NB4 (cell line): ENCODE measurements at regions not wholly inside any gene's neighbourhood (a gene's known extent, or its start where the extent isn't known, plus 50 kb on each side); places are given as distances from the start of the nearest gene placed in this dataset.
"Not testable (repeated sequence)": the region's sequence is repeated elsewhere in the genome, so short reads cannot be mapped to it uniquely, and the experiment has no call there.

Experiments used
- DNase-seq: peaks from one replicate; pipeline ENCODE4 v3.0.0; 2010; ENCODE audit warnings: low read depth
- H3K4me3 ChIP-seq: one replicate; pipeline ENCODE4 v1.5.1; 2011; ENCODE audit warnings: mild to moderate bottlenecking, low read depth, low read length, moderate library complexity
- MYC ChIP-seq: IDR thresholded peaks from 2 replicates; pipeline ENCODE4 v1.6.1; 2011; ENCODE audit warnings: low read depth, low read length
- POLR2A ChIP-seq: IDR thresholded peaks from 2 replicates; pipeline ENCODE4 v1.6.1; 2011; ENCODE audit warnings: mild to moderate bottlenecking; ENCODE audit not compliant: insufficient read length; ENCODE audit errors: extremely low read depth
- TF ChIP-seq, protein P1 (sequence below): IDR thresholded peaks from 2 replicates; pipeline ENCODE4 v1.6.1; 2011; ENCODE audit warnings: low read depth, low read length
- TF ChIP-seq, protein P2 (sequence below): IDR thresholded peaks from one replicate; pipeline ENCODE4 v1.5.1; 2012; ENCODE audit warnings: low read depth, low read length

DNA sequence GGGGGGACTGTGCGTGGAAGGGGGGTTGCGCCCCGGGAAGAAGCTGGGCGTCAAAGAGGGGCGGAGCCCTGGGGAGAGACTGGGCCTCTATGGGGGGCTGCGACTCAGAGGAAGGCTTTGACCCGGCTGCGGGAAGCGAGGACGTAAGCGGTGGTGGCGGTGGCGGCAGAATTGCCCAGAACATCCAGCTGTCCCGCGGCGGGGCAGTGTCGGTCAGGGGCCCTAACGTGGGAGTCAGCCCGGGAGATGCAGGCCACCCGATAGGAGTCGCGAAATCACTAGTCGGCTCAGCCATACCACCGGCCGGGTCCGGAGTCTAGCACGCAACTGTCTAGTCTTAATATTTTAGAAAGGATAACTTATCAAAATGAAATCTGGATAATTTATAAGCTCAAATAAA lies 387.6 kb upstream of the EYS start:
- TF ChIP-seq, protein P1, sequence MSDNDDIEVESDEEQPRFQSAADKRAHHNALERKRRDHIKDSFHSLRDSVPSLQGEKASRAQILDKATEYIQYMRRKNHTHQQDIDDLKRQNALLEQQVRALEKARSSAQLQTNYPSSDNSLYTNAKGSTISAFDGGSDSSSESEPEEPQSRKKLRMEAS: no peak
- TF ChIP-seq MYC: no peak
- TF ChIP-seq, protein P2, sequence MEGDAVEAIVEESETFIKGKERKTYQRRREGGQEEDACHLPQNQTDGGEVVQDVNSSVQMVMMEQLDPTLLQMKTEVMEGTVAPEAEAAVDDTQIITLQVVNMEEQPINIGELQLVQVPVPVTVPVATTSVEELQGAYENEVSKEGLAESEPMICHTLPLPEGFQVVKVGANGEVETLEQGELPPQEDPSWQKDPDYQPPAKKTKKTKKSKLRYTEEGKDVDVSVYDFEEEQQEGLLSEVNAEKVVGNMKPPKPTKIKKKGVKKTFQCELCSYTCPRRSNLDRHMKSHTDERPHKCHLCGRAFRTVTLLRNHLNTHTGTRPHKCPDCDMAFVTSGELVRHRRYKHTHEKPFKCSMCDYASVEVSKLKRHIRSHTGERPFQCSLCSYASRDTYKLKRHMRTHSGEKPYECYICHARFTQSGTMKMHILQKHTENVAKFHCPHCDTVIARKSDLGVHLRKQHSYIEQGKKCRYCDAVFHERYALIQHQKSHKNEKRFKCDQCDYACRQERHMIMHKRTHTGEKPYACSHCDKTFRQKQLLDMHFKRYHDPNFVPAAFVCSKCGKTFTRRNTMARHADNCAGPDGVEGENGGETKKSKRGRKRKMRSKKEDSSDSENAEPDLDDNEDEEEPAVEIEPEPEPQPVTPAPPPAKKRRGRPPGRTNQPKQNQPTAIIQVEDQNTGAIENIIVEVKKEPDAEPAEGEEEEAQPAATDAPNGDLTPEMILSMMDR: no peak
- TF ChIP-seq POLR2A: no peak
- DNase-seq: no peak
- H3K4me3 ChIP-seq: no peak overlapping the region

DNA sequence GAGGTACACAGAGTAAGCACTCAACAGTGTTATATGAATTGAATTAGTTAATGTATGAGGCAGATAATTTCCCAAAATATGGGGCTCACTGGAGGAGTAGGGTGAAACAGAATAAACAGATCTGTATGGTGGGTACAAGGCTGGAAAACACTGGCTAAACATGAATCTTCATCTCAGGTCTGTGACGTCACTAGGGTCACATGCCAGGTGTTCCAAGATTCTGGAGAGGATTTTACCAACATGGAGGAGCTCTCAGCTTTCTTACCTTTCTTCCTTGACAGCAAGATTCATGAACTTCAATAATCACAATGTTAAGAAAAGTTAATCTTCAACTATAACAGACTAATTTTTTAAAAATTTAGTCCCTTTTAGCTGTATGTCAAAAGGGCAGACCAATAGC lies 385.3 kb upstream of the EYS start:
- not testable (repeated sequence) for DNase-seq, H3K4me3 ChIP-seq

DNA sequence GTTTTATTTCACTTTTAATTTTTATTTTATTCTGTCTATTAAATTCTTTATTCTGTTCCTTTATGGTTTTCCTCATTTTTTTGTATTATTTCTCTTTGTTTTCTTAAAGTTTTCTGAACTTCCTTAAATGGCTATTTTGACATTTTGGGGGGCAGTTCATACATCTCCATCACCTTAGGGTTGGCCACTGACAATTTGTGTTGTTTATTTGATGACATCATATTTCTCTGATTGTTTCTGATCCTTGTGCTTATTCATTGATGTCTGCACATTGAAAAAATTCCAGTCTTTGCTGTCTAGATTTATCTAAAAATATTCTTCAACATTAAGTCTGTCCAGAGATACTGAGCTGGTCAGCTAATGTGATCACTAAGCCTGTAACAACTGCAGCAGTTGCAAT lies 379.5 kb upstream of the EYS start:
- no peak overlapping the region for H3K4me3 ChIP-seq
- TF ChIP-seq, protein P1: no peak
- no peak for TF ChIP-seq POLR2A
- TF ChIP-seq MYC: no peak
- no peak for DNase-seq

DNA sequence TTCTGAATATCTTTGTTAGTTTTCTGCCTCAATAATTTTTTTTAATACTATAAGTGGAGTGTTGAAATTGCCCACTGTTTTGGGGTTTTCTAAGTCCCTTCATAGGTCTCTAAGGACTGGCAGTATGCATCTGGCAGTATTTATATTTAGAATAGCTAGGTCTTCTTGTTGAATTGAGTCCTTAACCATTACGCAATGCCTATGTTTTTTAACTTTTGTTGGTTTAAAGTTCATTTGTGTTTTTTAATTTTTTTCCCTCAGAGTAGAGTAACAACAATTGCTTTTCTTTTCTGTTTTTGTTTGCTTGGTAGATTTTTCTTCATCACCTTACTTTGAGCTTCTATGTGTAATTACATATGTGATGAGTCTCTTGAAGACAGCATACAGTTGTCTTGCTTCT lies 375.9 kb upstream of the EYS start:
- no peak for DNase-seq
- TF ChIP-seq, protein P2: no peak
- TF ChIP-seq, protein P1: no peak
- no peak for TF ChIP-seq POLR2A
- no peak for TF ChIP-seq MYC
- H3K4me3 ChIP-seq: no peak overlapping the region

DNA sequence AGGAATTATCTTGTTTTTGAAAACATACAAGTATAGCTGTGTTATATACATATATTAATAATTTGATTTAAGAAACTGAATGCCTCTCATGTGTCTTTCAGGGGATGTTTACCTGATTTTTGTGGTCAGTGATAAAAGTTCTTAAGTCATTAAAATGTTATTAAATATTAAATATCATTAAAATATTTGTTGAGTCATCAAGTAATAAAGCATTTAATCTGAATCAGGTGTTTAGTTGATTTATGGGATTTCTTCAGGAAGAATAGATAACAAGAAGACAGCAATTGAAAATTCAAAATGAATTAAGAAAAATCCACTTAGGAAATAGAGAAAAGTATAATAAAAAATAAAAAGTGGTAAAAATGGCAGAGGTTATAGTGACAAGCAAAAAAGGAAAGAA lies 361.9 kb upstream of the EYS start:
- TF ChIP-seq POLR2A: no peak
- no peak for TF ChIP-seq MYC
- DNase-seq: no peak
- no peak overlapping the region for H3K4me3 ChIP-seq

DNA sequence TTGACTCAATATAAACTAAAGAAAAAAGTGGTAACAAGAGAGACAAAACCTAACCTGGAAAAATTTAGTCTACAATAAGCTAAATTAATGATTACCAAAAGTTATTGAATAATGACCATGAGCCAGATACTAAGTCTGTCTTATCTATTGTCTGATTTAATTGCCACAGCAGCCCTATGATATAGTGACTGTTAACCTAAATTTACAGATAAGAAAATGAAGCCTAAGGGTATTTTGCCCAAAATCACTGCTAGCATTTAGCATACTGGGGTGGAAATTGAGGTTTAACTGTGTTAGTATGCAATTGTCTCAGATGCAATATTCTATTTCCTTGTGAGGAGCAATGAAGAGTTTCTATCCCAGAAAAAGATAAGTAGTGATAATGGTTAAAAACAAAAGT lies 361.0 kb upstream of the EYS start:
- TF ChIP-seq MYC (no peak), POLR2A (no peak)
- TF ChIP-seq, protein P2: no peak
- TF ChIP-seq, protein P1: no peak

DNA sequence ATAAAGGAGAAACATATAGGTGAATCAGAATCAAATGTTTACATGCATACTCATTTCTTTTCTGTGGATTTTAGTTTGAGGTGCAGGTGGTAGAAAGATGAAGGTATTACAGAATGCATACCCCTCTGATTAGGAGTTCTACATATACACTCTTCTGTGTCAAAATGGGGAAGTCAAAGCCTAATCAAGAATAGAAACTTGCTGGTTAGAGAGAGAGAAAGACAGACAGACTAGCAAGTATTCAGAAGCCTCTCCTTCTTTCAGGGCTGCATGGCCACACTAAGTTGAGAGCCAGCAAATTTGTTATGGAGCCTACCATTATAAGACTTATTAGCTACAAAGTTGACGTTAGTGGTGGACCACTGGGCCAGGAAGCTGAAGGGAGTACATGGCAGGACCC lies 358.3 kb upstream of the EYS start:
- TF ChIP-seq, protein P1: no peak
- TF ChIP-seq, protein P2: no peak
- TF ChIP-seq POLR2A (no peak), MYC (no peak)
- no peak overlapping the region for H3K4me3 ChIP-seq
- DNase-seq: no peak

More for the DNA sequence above, 361.0 kb upstream of the EYS start:
- DNase-seq: no peak
- H3K4me3 ChIP-seq: no peak overlapping the region
